Mesendoderm (in vitro differentiated cells): ENCODE measurements at regions not wholly inside any gene's neighbourhood (a gene's known extent, or its start where the extent isn't known, plus 50 kb on each side); places are given as distances from the start of the nearest gene placed in this dataset.

Experiments
- DNase-seq: peaks from one replicate; pipeline ENCODE4 v3.0.0; 2013
- H2AK5ac ChIP-seq: 2 replicates; pipeline ENCODE4 v1.6.1; 2013; ENCODE audit warnings: low read length, inconsistent platforms
- H2BK120ac ChIP-seq: 2 replicates; pipeline ENCODE4 v1.6.1; 2013; ENCODE audit warnings: low read depth, mild to moderate bottlenecking, low read length, moderate library complexity, mixed read lengths
- H2BK15ac ChIP-seq: replicated peaks from 2 replicates; pipeline ENCODE4 v1.6.1; 2013; ENCODE audit warnings: low read depth, mild to moderate bottlenecking, moderate library complexity
- H2BK5ac ChIP-seq: 2 replicates; pipeline ENCODE4 v1.6.1; 2013; ENCODE audit warnings: low read length, inconsistent platforms
- H3K18ac ChIP-seq: 2 replicates; pipeline ENCODE4 v1.6.1; 2013; ENCODE audit warnings: mild to moderate bottlenecking, low read length, mixed read lengths
- H3K23ac ChIP-seq: one replicate; pipeline ENCODE4 v1.6.1; 2013; ENCODE audit warnings: low read length
- H3K27ac ChIP-seq: 2 replicates; pipeline ENCODE4 v1.5.1; 2013; ENCODE audit warnings: low read depth, mild to moderate bottlenecking, inconsistent platforms, low read length, moderate library complexity
- H3K27me3 ChIP-seq: 2 replicates; pipeline ENCODE4 v1.6.1; 2013; ENCODE audit warnings: low read length, control low read depth, mild to moderate bottlenecking, inconsistent platforms; ENCODE audit not compliant: insufficient read depth, poor library complexity
- H3K36me3 ChIP-seq: 2 replicates; pipeline ENCODE4 v1.6.1; 2013; ENCODE audit warnings: low read length, inconsistent platforms; ENCODE audit not compliant: control insufficient read depth, insufficient read depth
- H3K4ac ChIP-seq: one replicate; pipeline ENCODE4 v1.6.1; 2013; ENCODE audit warnings: low read depth, mild to moderate bottlenecking, low read length, moderate library complexity
- H3K4me1 ChIP-seq: 2 replicates; pipeline ENCODE4 v1.6.1; 2013; ENCODE audit warnings: low read depth, low read length, inconsistent platforms; ENCODE audit not compliant: control insufficient read depth
- H3K4me2 ChIP-seq: 2 replicates; pipeline ENCODE4 v1.6.1; 2013; ENCODE audit warnings: low read length
- H3K4me3 ChIP-seq: 2 replicates; pipeline ENCODE4 v1.5.1; 2013; ENCODE audit warnings: mild to moderate bottlenecking, low read length
- H3K56ac ChIP-seq: one replicate; pipeline ENCODE4 v1.6.1; 2013; ENCODE audit warnings: low read length
- H3K79me1 ChIP-seq: 2 replicates; pipeline ENCODE4 v1.6.1; 2013; ENCODE audit warnings: low read length, inconsistent platforms
- H3K79me2 ChIP-seq: 2 replicates; pipeline ENCODE4 v1.6.1; 2013; ENCODE audit warnings: mild to moderate bottlenecking, low read length; ENCODE audit not compliant: control insufficient read depth, insufficient read depth
- H3K9ac ChIP-seq: 2 replicates; pipeline ENCODE4 v1.6.1; 2013; ENCODE audit warnings: low read length, inconsistent platforms
- H4K5ac ChIP-seq: one replicate; pipeline ENCODE4 v1.6.1; 2013; ENCODE audit warnings: low read length
- H4K8ac ChIP-seq: one replicate; pipeline ENCODE4 v1.6.1; 2013; ENCODE audit warnings: low read depth, mild to moderate bottlenecking, control low read depth, low read length, moderate library complexity
- WGBS: extraction: QIAGEN DNeasy Blood & Tissue Kit; methylation state at CpG from one replicate; pipeline ENCODE4 v1.1.7; 2013; ENCODE audit warnings: low lambda C conversion rate, missing lambda C conversion rate; ENCODE audit not compliant: insufficient coverage; ENCODE audit errors: extremely low coverage; 5-methylcytosine and 5-hydroxymethylcytosine counted together

- Histone ChIP-seq H3K27ac (no peak overlapping the region), H3K36me3 (no peaks in the 10 kb centered on the region), H3K79me1 (no peaks in the 10 kb centered on the region), H2BK5ac (no peak overlapping the region), H4K8ac (no peak overlapping the region), H3K4me2 (no peak overlapping the region), H3K9ac (no peak overlapping the region), H3K4me3 (no peak overlapping the region), H3K23ac (no peak overlapping the region), H3K18ac (no peak overlapping the region), H4K5ac (no peak overlapping the region), H3K79me2 (no peaks in the 10 kb centered on the region), H3K4me1 (peaks cover 13% of the 10 kb centered on the region), H3K27me3 (no peaks in the 10 kb centered on the region), H2BK120ac (no peak overlapping the region), H3K56ac (no peak overlapping the region), H3K4ac (peak overlapping the region; percentile 2), H2BK15ac (no peak overlapping the region), H2AK5ac (no peak overlapping the region)
- peak; percentile 85 for DNase-seq
- no CpG with 5 or more reads among the region's 8 CpGs for WGBS
Observed at GRCh38 chr16:51449441-51449840, 298.4 kb upstream of the SALL1 start.

DNA sequence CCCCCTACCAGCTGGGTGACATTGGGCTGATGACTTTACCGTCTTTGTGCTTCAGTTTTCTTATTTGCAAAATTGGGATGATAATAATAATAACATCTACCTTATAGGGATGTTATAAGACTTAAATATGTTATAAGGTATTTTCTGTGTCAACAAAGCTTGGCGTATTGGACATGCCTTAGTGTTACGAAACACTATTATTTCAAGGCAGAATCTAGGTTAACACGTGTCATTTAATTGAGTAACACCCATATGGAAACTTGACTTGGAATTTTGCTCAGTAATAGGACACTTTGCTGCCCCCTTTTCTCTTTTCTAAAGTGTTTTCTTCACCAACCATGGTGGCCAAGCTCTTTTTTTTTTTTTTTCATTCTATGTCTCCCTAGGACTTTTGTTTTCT lies 294.2 kb upstream of the SALL1 start:
- Histone ChIP-seq H3K9ac (no peak overlapping the region), H4K8ac (no peak overlapping the region), H3K36me3 (no peaks in the 10 kb centered on the region), H3K23ac (no peak overlapping the region), H3K4me2 (no peak overlapping the region), H3K56ac (peak overlapping the region; percentile 47), H3K4ac (no peak overlapping the region), H3K79me2 (no peaks in the 10 kb centered on the region), H2BK120ac (no peak overlapping the region), H3K79me1 (no peaks in the 10 kb centered on the region), H3K4me3 (no peak overlapping the region), H3K18ac (no peak overlapping the region), H2BK5ac (peak overlapping the region; percentile 56), H2AK5ac (peak overlapping the region; percentile 45), H2BK15ac (no peak overlapping the region), H4K5ac (no peak overlapping the region), H3K4me1 (peaks cover 18% of the 10 kb centered on the region), H3K27ac (no peak overlapping the region), H3K27me3 (no peaks in the 10 kb centered on the region)
- no CpG with 5 or more reads among the region's 4 CpGs for WGBS
- DNase-seq: no peak

GRCh38 chr16:51443934-51444333 lies 292.9 kb upstream of the SALL1 start:
- peak overlapping the region; percentile 30 for H3K56ac ChIP-seq
- H3K4me3 ChIP-seq: no peak overlapping the region
- H2BK15ac ChIP-seq: no peak overlapping the region
- no peak overlapping the region for H4K5ac ChIP-seq
- H3K79me1 ChIP-seq: no peaks in the 10 kb centered on the region
- H3K36me3 ChIP-seq: no peaks in the 10 kb centered on the region
- peak overlapping the region; percentile 35 for H2BK120ac ChIP-seq
- H4K8ac ChIP-seq: no peak overlapping the region
- no peak overlapping the region for H3K9ac ChIP-seq
- H3K18ac ChIP-seq: peak overlapping the region; percentile 40
- no peaks in the 10 kb centered on the region for H3K27me3 ChIP-seq
- H2AK5ac ChIP-seq: peak overlapping the region; percentile 95
- H3K79me2 ChIP-seq: no peaks in the 10 kb centered on the region
- DNase-seq: no peak
- H3K27ac ChIP-seq: no peak overlapping the region
- no peak overlapping the region for H2BK5ac ChIP-seq
- no peak overlapping the region for H3K4ac ChIP-seq
- no CpG with 5 or more reads among the region's 1 CpG for WGBS
- H3K4me2 ChIP-seq: no peak overlapping the region
- peaks cover 19% of the 10 kb centered on the region for H3K4me1 ChIP-seq
- H3K23ac ChIP-seq: no peak overlapping the region

DNA sequence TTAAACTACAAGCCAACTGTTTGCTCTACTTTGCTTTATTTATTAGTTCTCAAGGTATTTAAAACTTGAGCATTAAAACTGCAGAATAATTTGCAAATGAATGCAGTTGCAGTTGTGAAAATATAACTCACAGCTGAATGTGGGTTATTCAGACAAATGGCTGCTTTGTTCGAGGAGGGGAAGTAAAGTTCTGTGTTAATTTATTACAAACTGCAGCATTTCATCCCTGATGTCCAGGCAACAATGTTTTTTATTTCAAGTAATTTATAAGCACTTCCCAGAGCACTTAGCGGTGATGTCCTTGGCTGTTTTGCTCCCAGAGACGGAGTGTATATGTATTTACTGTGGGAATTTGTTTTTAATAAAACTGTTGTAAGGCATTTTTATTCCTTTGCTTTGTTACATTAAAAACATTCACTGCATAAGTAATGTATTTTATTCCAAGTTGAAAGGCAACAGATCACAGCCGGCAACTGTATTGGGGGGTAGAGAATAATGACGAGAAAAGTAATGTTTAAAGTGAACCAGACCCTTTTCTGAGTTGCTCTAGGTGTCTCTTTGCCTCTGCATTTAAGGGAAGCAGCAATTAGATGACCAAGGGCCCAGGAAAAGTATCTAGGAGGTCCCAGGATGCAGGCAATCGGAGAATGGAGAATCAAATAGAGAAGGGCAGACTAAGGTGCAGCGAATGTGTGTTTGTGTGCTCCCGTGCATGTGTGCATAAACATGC lies 291.2 kb upstream of the SALL1 start:
- H3K27me3 ChIP-seq: no peaks in the 10 kb centered on the region
- H3K4me1 ChIP-seq: peaks cover 15% of the 10 kb centered on the region
- H2BK120ac ChIP-seq: no peak overlapping the region
- H3K4me2 ChIP-seq: no peak overlapping the region
- H2BK15ac ChIP-seq: no peak overlapping the region
- no peaks in the 10 kb centered on the region for H3K36me3 ChIP-seq
- no peak overlapping the region for H2BK5ac ChIP-seq
- peak overlapping the region; percentile 43 for H3K4ac ChIP-seq
- no peak for DNase-seq
- no peaks in the 10 kb centered on the region for H3K79me2 ChIP-seq
- H3K79me1 ChIP-seq: no peaks in the 10 kb centered on the region
- no peak overlapping the region for H2AK5ac ChIP-seq
- H4K8ac ChIP-seq: no peak overlapping the region
- no peak overlapping the region for H3K27ac ChIP-seq
- H3K18ac ChIP-seq: no peak overlapping the region
- peak overlapping the region; percentile 19 for H4K5ac ChIP-seq
- no CpG with 5 or more reads among the region's 8 CpGs for WGBS
- H3K9ac ChIP-seq: no peak overlapping the region
- no peak overlapping the region for H3K56ac ChIP-seq
- H3K4me3 ChIP-seq: no peak overlapping the region
- H3K23ac ChIP-seq: no peak overlapping the region

DNA sequence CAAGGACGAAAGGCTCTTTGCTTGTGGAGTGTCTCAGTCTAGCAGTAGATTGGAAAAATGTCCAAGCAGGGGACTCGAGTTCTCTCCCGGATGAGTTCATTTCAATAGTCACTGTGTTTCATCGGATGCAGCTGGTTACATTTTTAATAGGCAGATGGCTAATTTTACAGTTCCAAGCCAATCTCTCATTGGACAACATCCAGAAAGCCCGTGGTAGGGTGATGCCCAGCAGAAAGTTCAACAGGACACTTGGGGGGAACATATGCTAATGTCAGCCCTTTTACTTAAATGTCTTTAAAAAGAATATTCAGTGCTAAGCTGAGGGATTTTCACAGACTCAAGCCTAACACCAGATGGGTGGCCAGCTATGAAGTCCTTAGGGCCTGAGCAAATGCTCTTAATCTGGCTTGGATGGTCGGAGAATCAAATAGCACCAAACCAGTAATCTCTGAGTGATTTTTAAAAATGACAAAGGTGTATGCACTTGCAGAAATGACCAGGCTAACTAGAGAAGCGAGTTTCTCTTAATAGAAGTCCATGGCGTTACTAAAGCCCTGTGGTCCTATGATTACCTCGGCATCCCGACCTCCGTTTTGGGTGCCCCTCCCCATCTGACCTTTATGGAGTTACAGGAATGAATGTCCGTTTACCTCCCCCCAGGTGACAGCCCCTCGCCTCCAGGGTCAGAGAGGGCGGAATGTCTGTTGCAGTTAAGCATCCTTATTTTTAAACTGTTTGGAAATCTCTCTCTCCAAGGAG lies 289.2 kb upstream of the SALL1 start:
- no CpG with 5 or more reads among the region's 14 CpGs for WGBS
- Histone ChIP-seq H3K79me2 (no peaks in the 10 kb centered on the region), H3K4ac (peak overlapping the region; percentile 86), H4K5ac (no peak overlapping the region), H2BK5ac (no peak overlapping the region), H3K36me3 (no peaks in the 10 kb centered on the region), H3K56ac (peak overlapping the region; percentile 62), H3K79me1 (no peaks in the 10 kb centered on the region), H3K4me2 (peak overlapping the region; percentile 8), H3K27ac (peak overlapping the region; percentile 12), H2BK120ac (no peak overlapping the region), H3K23ac (no peak overlapping the region), H2BK15ac (peak overlapping the region; percentile 57), H3K4me3 (no peak overlapping the region), H4K8ac (no peak overlapping the region), H2AK5ac (no peak overlapping the region), H3K18ac (peak overlapping the region; percentile 80), H3K27me3 (no peaks in the 10 kb centered on the region), H3K4me1 (peaks cover 12% of the 10 kb centered on the region), H3K9ac (no peak overlapping the region)
- DNase-seq: no peak
